ENCODE measurements at regions not wholly inside any gene's neighbourhood (a gene's known extent, or its start where the extent isn't known, plus 50 kb on each side); places are given as distances from the start of the nearest gene placed in this dataset.
"Not testable (repeated sequence)": the region's sequence is repeated elsewhere in the genome, so short reads cannot be mapped to it uniquely, and the experiment has no call there.

DNA sequence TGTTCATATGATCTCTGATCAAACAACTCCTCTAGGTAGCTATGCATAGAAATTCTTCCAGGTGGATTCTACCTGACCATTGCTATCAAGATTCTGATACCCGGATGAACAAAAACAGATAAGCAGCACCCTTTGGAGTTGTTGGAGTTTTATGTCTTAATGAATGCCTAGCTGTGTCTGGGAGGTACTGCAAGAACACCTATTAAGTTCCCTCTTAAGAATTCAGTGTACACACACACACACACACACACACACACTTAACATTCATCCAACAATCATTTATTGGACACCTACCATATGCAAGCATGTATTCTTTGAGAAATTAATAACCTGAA is 58.1 kb upstream of the FNDC3B start:
- DNase-seq = no peak

DNA sequence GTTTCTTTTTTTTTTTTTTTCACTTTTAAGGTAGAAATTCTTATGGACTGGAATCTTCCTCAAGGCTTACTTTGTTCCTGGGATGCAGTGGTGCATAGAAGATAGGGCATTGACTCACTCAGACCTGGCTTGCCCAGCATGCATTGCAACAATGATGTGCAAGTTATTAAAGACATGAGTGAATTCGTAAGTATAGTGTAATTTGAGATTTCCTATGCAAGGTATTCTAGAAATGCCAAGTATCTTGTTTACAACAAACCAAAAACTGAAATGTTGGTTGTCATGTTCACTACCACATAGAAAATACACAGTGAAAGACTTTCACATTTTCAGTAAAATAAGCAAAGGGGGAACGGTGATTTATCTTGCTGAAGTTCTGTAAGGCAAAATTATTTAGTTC is 56.5 kb upstream of the FNDC3B start:
- no peak for DNase-seq

DNA sequence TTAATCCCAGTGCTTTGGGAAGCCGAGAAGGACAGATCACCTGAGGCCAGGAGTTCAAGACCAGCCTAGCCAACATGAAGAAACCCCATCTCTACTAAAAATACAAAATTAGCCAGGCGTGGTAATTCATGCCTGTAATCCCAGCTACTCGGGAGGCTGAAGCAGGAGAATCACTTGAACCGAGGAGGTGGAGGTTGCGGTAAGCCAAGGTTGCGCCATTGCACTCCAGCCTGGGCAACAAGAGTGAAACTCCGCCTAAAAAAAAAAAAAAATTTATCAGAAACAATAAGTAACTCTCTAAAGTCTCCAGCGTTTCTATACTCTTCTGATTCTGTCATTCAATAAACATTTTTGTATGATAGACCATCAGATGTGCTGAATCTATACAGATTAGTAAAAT is 55.7 kb upstream of the FNDC3B start:
- DNase-seq = not testable (repeated sequence)

DNA sequence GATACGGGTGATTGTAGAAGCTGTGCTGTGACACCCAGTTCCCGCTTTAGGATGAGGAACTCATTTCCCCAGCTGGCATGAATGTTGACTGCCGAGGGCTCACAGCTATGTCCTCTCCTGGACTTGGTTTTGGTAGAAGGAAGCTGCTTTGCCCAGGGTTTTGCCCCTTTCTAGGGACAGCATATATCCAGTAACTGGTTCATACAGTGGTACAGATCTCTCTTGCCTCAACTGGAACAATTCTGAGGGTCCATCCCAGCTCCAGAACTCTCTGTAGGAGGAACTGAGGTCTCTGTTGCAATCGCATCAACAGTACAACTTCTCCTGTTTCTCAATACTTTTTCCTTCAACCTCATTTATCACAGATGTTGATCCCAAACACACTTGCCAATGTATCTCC is 54.5 kb upstream of the FNDC3B start:
- DNase-seq = peak; percentile 85 to 87

DNA sequence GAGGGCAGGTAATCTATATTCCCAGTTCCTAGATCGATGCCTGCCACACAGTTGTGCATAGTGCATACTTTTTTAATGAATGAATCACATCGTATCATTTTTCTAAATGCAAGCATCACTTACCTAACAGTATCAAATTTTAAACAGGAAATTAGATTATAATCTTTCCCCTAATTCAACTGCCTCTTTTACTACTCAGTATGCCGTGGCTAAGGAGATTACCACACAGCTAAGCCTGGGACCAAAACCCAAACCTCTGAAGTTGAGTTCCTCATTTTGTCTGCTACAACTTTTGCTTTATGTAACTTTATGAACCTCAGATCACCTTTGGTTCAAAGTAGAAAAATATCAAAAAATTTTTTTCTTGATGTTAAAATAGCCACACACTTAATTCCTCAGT is 53.2 kb upstream of the FNDC3B start:
- DNase-seq = peak; percentile 78 to 87

DNA sequence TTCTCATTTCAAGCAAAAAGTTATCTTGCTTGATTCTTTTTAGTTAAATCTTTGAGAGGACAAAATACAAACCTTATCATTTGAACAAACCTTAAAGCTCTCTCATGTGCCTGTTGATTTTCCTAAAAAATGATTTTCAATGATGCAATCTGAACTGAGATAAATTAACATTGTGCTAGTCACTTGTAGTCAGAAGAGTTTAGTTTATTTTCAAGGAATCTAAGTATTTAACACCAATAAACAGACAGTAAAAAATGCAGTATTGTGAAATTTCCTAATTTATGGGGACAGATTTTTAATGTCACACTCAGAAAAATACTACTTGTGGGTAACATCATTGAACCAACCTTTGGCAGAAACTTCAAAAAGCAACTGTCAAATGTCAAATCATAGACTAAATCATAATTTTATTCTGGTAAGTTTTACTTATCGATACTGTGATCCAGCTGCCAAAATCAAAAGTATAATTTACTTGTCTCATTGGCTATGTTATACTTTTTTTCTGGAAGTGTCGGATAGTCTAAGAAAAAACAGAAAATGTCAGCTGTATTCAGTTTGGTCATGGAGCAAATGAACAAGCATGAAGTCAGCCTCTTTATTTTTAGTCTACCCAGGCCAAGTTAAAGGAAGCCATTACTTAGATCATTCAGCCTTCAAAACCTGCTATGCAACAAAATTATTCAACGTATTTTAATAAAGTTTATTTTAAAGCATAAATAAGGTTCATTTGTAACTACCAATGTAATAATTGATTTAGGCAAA is 52.4 kb upstream of the FNDC3B start:
- DNase-seq = peak in 1 of 2 donors; percentile 17
